B cell (primary cell): ENCODE measurements at regions not wholly inside any gene's neighbourhood (a gene's known extent, or its start where the extent isn't known, plus 50 kb on each side); places are given as distances from the start of the nearest gene placed in this dataset.

Source experiments
- EZH2 ChIP-seq: IDR thresholded peaks from 2 replicates; pipeline ENCODE4 v1.6.1; 2012; ENCODE audit warnings: borderline replicate concordance, low read depth, mild to moderate bottlenecking, moderate library complexity, low read length; ENCODE audit not compliant: insufficient read depth, poor library complexity, severe bottlenecking
- TF ChIP-seq, protein P1 (sequence below): fragments of 200-600 bp; IDR thresholded peaks from one replicate; pipeline ENCODE4 v1.8.0; 2022; ENCODE audit warnings: antibody characterized with exemption, mild to moderate bottlenecking

DNA sequence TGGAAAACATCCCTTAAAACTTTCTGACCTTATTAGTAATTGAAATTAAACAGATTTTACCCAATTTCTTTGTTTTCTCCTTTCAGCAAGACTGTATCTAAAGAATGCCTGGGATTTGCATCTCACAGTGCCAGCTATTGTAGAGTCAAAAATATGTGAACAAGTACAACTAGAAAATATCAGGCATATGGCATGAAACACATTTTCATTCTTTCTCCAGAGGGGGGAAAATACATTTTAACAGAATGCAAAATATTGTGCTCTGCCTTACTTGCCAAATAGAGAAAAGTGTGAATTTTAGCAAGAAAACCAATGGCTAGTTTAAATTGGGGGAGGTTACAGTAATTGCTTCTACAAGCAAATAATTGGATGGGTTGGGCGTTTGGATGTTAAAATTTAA, 366.6 kb upstream of the FIGN start:
- TF ChIP-seq, protein P1, sequence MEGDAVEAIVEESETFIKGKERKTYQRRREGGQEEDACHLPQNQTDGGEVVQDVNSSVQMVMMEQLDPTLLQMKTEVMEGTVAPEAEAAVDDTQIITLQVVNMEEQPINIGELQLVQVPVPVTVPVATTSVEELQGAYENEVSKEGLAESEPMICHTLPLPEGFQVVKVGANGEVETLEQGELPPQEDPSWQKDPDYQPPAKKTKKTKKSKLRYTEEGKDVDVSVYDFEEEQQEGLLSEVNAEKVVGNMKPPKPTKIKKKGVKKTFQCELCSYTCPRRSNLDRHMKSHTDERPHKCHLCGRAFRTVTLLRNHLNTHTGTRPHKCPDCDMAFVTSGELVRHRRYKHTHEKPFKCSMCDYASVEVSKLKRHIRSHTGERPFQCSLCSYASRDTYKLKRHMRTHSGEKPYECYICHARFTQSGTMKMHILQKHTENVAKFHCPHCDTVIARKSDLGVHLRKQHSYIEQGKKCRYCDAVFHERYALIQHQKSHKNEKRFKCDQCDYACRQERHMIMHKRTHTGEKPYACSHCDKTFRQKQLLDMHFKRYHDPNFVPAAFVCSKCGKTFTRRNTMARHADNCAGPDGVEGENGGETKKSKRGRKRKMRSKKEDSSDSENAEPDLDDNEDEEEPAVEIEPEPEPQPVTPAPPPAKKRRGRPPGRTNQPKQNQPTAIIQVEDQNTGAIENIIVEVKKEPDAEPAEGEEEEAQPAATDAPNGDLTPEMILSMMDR: no peak
- no peak for TF ChIP-seq EZH2
